CD4-positive, CD25-positive, alpha-beta regulatory T cell (primary cell): ENCODE measurements at regions not wholly inside any gene's neighbourhood (a gene's known extent, or its start where the extent isn't known, plus 50 kb on each side); places are given as distances from the start of the nearest gene placed in this dataset.

Source experiments
- ATAC-seq, 2 donors: fragments of 150-1000 bp; cut with Tn5 transposase; one replicate each; pipeline ENCODE4 v1.10.0; 2021; ENCODE audit warnings: low read depth in 2 of 2, moderate number of reproducible peaks in 2 of 2, moderate library complexity in 1 of 2
- DNase-seq, 3 donors: peaks; one replicate each; pipeline versions ENCODE4 v3.0.0 to v3.0.0-alpha.2; 2012 to 2022; ENCODE audit warnings: mixed read lengths in 1 of 3
- H3K27ac ChIP-seq: one replicate; pipeline ENCODE4 v1.7.0; 2013; ENCODE audit warnings: mild to moderate bottlenecking, low read length; ENCODE audit not compliant: insufficient read depth, poor library complexity, severe bottlenecking
- H3K27me3 ChIP-seq: one replicate; pipeline ENCODE4 v1.7.0; 2013; ENCODE audit warnings: low read length; ENCODE audit not compliant: control insufficient read depth, insufficient read depth
- H3K36me3 ChIP-seq: one replicate; pipeline ENCODE4 v1.7.0; 2013; ENCODE audit warnings: mild to moderate bottlenecking, low read length, moderate library complexity; ENCODE audit not compliant: control insufficient read depth, insufficient read depth
- H3K4me1 ChIP-seq: 2 replicates; pipeline ENCODE4 v1.7.0; 2013; ENCODE audit warnings: mild to moderate bottlenecking, low read length; ENCODE audit not compliant: insufficient read depth, control insufficient read depth, poor library complexity, severe bottlenecking
- H3K4me3 ChIP-seq: one replicate; pipeline ENCODE4 v1.7.0; 2013; ENCODE audit warnings: low read depth, mild to moderate bottlenecking, low read length, moderate library complexity
- H3K9me3 ChIP-seq, 2 experiments: 1 replicate in 1 of 2; 2 replicates in 1 of 2; pipeline ENCODE4 v1.7.0; 2013; ENCODE audit warnings: low read length in 2 of 2, mild to moderate bottlenecking in 1 of 2, moderate library complexity in 1 of 2; ENCODE audit not compliant: control insufficient read depth in 2 of 2
- H3K27ac Mint-ChIP-seq, 3 donors: one replicate each; pipeline ENCODE4 v1.8.0; 2020 to 2022; ENCODE audit warnings: mild to moderate bottlenecking in 3 of 3, mixed read lengths in 3 of 3, moderate library complexity in 2 of 3
- H3K27me3 Mint-ChIP-seq: one replicate; pipeline ENCODE4 v1.8.0; 2022; ENCODE audit warnings: mild to moderate bottlenecking, mixed read lengths
- H3K36me3 Mint-ChIP-seq: one replicate; pipeline ENCODE4 v1.8.0; 2020; ENCODE audit warnings: mixed read lengths
- H3K4me1 Mint-ChIP-seq, 4 donors: one replicate each; pipeline ENCODE4 v1.8.0; 2020 to 2022; ENCODE audit warnings: mixed read lengths in 4 of 4, mild to moderate bottlenecking in 1 of 4
- H3K4me3 Mint-ChIP-seq, 4 donors: one replicate each; pipeline ENCODE4 v1.8.0; 2020 to 2022; ENCODE audit warnings: mild to moderate bottlenecking in 4 of 4, mixed read lengths in 4 of 4, moderate library complexity in 3 of 4
- H3K9me3 Mint-ChIP-seq, 7 donors: one replicate each; pipeline ENCODE4 v1.8.0; 2020 to 2022; ENCODE audit warnings: mixed read lengths in 7 of 7, mild to moderate bottlenecking in 3 of 7, moderate library complexity in 2 of 7

- H3K36me3 Mint-ChIP-seq: no peaks in the 10 kb centered on the region
- H3K4me3 Mint-ChIP-seq: no peak overlapping the region
- Histone ChIP-seq H3K4me1 (no peaks in the 10 kb centered on the region), H3K36me3 (no peaks in the 10 kb centered on the region), H3K9me3 (no peaks in the 10 kb centered on the region), H3K4me3 (no peak overlapping the region), H3K27me3 (peaks cover 2% of the 10 kb centered on the region), H3K27ac (no peak overlapping the region)
- H3K9me3 Mint-ChIP-seq: peaks cover 0 to 3% (median 0%) of the 10 kb centered on the region in 7 donors
- H3K27ac Mint-ChIP-seq: no peak overlapping the region
- DNase-seq: no peak
- no peaks in the 10 kb centered on the region for H3K4me1 Mint-ChIP-seq
- peaks cover 5% of the 10 kb centered on the region for H3K27me3 Mint-ChIP-seq
- ATAC-seq: no peak
Observed at GRCh38 chr2:67965246-67965645, 97.6 kb downstream of the C1D start.

DNA sequence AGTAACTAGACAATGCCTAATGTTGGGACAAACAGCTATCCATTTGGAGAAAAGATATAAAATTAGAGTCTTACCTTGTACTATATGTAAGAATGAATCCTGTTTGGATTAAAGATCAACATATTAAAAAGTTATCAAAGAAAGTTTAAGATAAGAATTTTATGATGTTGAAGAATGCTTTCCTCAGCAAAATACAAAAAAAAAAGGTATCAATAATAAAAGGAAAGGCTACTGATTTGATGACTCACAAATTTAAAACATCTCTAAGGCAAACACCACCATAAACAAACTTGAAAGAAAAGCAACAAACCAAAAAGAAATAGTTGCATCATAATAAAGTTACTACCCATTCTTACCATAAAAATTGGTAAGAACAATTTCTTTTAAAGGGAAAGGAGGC is 92.7 kb downstream of the C1D start:
- no peaks in the 10 kb centered on the region for H3K9me3 ChIP-seq
- peaks cover under 1% of the 10 kb centered on the region for H3K27me3 ChIP-seq
- H3K36me3 Mint-ChIP-seq: no peaks in the 10 kb centered on the region
- H3K4me1 ChIP-seq: no peaks in the 10 kb centered on the region
- ATAC-seq: no peak
- H3K27me3 Mint-ChIP-seq: peaks cover 2% of the 10 kb centered on the region
- no peak overlapping the region for H3K4me3 Mint-ChIP-seq
- H3K27ac Mint-ChIP-seq: no peak overlapping the region
- no peak overlapping the region for H3K27ac ChIP-seq
- H3K9me3 Mint-ChIP-seq: no peaks in the 10 kb centered on the region
- no peak overlapping the region for H3K4me3 ChIP-seq
- H3K4me1 Mint-ChIP-seq: no peaks in the 10 kb centered on the region
- DNase-seq: no peak
- H3K36me3 ChIP-seq: no peaks in the 10 kb centered on the region

DNA sequence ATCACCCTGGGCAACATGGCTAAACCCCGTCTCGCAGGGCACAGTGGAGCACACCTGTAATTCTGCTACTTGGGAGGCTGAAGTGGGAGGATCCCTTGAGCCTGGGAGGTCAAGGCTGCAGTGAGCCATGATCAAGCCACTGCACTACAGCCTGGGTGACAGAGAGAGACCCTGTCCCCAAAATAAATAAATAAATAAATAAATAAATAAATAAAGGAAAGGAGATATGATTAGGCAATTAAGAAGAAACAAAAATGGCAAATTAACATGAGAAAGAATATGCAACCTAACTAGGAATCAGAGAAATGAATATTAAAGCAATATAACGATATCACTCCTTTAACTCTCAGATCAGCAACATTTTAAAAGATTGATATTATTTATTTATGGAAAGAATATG is 92.3 kb downstream of the C1D start:
- no peak overlapping the region for H3K4me3 Mint-ChIP-seq
- Histone ChIP-seq H3K9me3 (no peaks in the 10 kb centered on the region), H3K27ac (no peak overlapping the region), H3K4me3 (no peak overlapping the region), H3K4me1 (no peaks in the 10 kb centered on the region), H3K36me3 (no peaks in the 10 kb centered on the region), H3K27me3 (peaks cover 2% of the 10 kb centered on the region)
- H3K36me3 Mint-ChIP-seq: no peaks in the 10 kb centered on the region
- no peak for DNase-seq
- peaks cover 5% of the 10 kb centered on the region for H3K27me3 Mint-ChIP-seq
- H3K27ac Mint-ChIP-seq: no peak overlapping the region
- ATAC-seq: no peak
- H3K9me3 Mint-ChIP-seq: no peaks in the 10 kb centered on the region
- H3K4me1 Mint-ChIP-seq: no peaks in the 10 kb centered on the region

DNA sequence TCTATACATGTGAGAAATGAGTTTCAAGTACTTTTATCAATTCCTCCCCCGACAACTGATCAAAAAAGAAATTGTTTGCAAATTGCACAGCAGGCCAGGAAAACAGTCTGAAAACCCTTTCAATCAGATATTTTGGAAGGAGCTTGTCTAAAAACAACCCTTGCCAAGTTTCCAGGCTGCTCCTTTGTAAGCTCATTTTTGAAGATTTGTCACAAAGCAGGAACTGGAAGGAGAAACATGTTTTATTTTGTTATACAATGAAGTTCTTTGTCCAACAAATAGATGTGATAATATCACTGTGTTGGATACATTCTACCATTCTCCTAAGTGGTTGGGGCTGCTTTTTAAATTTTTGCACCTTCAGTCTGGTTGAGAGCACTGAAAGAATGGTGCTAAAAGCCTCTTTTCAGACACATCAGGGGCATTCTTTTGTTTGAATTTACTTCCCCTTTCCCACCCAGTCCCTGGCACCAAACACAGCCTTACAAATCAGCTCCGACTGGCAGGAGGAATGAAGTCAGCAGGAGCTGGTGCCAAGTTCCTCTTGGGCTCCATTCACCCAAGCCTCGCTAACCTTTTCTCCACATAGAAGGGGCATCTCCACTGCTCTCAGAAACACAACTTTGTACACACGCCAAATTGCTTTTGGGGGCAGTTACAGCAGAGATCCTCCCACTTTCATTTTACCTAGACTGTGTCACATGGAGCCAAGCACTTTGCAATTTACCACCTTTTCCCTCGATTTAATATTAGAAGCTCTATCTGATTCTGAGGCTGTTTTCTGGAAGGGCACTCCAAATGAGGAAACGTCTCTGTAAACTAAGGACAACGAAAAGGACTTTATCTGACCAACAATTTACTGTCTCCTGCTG is 88.0 kb downstream of the C1D start:
- DNase-seq (no peak), ATAC-seq (no peak)
- Histone ChIP-seq H3K27ac (no peak overlapping the region), H3K27me3 (peaks cover 2% of the 10 kb centered on the region), H3K36me3 (no peaks in the 10 kb centered on the region), H3K4me3 (no peak overlapping the region), H3K9me3 (no peaks in the 10 kb centered on the region), H3K4me1 (no peaks in the 10 kb centered on the region)
- H3K4me1 Mint-ChIP-seq: no peaks in the 10 kb centered on the region
- H3K9me3 Mint-ChIP-seq: no peaks in the 10 kb centered on the region
- peaks cover 5% of the 10 kb centered on the region for H3K27me3 Mint-ChIP-seq
- H3K4me3 Mint-ChIP-seq: no peak overlapping the region
- no peak overlapping the region for H3K27ac Mint-ChIP-seq
- no peaks in the 10 kb centered on the region for H3K36me3 Mint-ChIP-seq

- Histone ChIP-seq H3K27me3 (peaks cover 4% of the 10 kb centered on the region), H3K9me3 (no peaks in the 10 kb centered on the region), H3K36me3 (no peaks in the 10 kb centered on the region), H3K4me3 (no peak overlapping the region), H3K4me1 (no peaks in the 10 kb centered on the region), H3K27ac (no peak overlapping the region)
- DNase-seq: no peak
- Mint-ChIP-seq H3K27me3 (peaks cover 5% of the 10 kb centered on the region), H3K9me3 (no peaks in the 10 kb centered on the region), H3K27ac (no peak overlapping the region), H3K4me1 (no peaks in the 10 kb centered on the region), H3K36me3 (no peaks in the 10 kb centered on the region), H3K4me3 (no peak overlapping the region)
- no peak for ATAC-seq
Observed at GRCh38 chr2:67977464-67977863, 85.3 kb downstream of the C1D start.

DNA sequence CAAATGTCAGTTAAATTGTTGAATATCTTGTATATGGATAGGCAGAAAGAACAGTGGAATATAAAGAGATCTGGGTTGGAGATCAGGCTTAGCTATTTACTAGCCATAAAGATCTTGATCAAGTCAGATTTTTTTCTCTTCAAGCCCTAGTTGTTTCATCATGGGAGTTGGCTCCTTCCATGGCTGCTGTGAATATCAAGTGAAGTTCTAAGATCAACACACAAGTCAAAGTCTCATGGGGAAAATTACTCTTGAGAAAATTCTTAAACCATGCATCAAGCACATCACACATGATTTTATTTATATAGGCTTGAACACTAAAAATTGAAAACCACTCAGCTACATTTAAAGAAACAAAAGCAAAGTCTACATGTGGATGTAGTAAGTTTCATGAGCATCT is 79.8 kb downstream of the C1D start:
- Mint-ChIP-seq H3K4me1 (no peaks in the 10 kb centered on the region), H3K4me3 (no peak overlapping the region), H3K27me3 (peaks cover 8% of the 10 kb centered on the region), H3K27ac (no peak overlapping the region), H3K9me3 (peaks cover 0 to 4% (median 0%) of the 10 kb centered on the region in 7 donors), H3K36me3 (no peaks in the 10 kb centered on the region)
- DNase-seq (no peak), ATAC-seq (no peak)
- H3K27me3 ChIP-seq: peaks cover 9% of the 10 kb centered on the region
- no peaks in the 10 kb centered on the region for H3K4me1 ChIP-seq
- H3K36me3 ChIP-seq: no peaks in the 10 kb centered on the region
- no peak overlapping the region for H3K27ac ChIP-seq
- H3K4me3 ChIP-seq: no peak overlapping the region
- no peaks in the 10 kb centered on the region for H3K9me3 ChIP-seq

DNA sequence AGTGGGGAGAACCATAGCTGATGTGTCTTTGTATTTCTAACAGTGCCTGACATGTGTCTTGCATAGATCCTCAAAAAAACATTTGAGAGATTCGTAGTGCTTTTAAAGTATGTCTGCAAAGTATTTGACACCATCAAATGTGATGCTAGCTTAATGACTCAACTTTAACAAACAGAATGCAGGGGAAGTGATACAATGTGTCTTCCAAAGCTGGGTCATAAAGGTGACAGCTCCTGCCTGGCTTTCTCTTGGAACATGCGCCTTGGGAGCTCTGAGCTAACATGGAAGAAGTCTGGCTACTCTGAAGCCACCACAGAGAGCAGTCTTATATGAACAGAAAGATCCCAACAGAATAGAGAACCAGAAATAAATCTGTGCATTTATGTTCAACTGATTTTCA is 78.2 kb downstream of the C1D start:
- Histone ChIP-seq H3K4me1 (no peaks in the 10 kb centered on the region), H3K9me3 (no peaks in the 10 kb centered on the region), H3K27me3 (peaks cover 9% of the 10 kb centered on the region), H3K27ac (no peak overlapping the region), H3K36me3 (no peaks in the 10 kb centered on the region), H3K4me3 (no peak overlapping the region)
- Mint-ChIP-seq H3K27me3 (peaks cover 8% of the 10 kb centered on the region), H3K4me3 (no peak overlapping the region), H3K36me3 (no peaks in the 10 kb centered on the region), H3K27ac (no peak overlapping the region), H3K4me1 (no peaks in the 10 kb centered on the region), H3K9me3 (peaks cover 0 to 6% (median under 1%) of the 10 kb centered on the region in 7 donors)
- DNase-seq: no peak
- no peak for ATAC-seq

GRCh38 chr2:67985586-67985985 is 77.2 kb downstream of the C1D start:
- DNase-seq: no peak
- Mint-ChIP-seq H3K9me3 (peaks cover 0 to 6% (median 3%) of the 10 kb centered on the region in 7 donors), H3K36me3 (no peaks in the 10 kb centered on the region), H3K27ac (no peak overlapping the region), H3K4me3 (no peak overlapping the region), H3K4me1 (no peaks in the 10 kb centered on the region), H3K27me3 (peaks cover 8% of the 10 kb centered on the region)
- H3K27ac ChIP-seq: no peak overlapping the region
- peaks cover 9% of the 10 kb centered on the region for H3K27me3 ChIP-seq
- no peaks in the 10 kb centered on the region for H3K4me1 ChIP-seq
- H3K36me3 ChIP-seq: no peaks in the 10 kb centered on the region
- ATAC-seq: no peak
- H3K4me3 ChIP-seq: no peak overlapping the region
- H3K9me3 ChIP-seq: no peaks in the 10 kb centered on the region
